ENCODE measurements at regions not wholly inside any gene's neighbourhood (a gene's known extent, or its start where the extent isn't known, plus 50 kb on each side); places are given as distances from the start of the nearest gene placed in this dataset.

GRCh38 chr5:119752921-119753886 is 123.8 kb downstream of the FAM170A start:
- TF ChIP-seq POLR2AphosphoS5 (IDR thresholded peaks at IDR 0.05) (no peak), POLR2A (IDR thresholded peaks at IDR 0.05) (no peak)
- TF ChIP-seq, protein P1, sequence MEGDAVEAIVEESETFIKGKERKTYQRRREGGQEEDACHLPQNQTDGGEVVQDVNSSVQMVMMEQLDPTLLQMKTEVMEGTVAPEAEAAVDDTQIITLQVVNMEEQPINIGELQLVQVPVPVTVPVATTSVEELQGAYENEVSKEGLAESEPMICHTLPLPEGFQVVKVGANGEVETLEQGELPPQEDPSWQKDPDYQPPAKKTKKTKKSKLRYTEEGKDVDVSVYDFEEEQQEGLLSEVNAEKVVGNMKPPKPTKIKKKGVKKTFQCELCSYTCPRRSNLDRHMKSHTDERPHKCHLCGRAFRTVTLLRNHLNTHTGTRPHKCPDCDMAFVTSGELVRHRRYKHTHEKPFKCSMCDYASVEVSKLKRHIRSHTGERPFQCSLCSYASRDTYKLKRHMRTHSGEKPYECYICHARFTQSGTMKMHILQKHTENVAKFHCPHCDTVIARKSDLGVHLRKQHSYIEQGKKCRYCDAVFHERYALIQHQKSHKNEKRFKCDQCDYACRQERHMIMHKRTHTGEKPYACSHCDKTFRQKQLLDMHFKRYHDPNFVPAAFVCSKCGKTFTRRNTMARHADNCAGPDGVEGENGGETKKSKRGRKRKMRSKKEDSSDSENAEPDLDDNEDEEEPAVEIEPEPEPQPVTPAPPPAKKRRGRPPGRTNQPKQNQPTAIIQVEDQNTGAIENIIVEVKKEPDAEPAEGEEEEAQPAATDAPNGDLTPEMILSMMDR (IDR thresholded peaks at IDR 0.05), result no peak

All from sigmoid colon (tissue), 4 donors.